ENCODE measurements at regions not wholly inside any gene's neighbourhood (a gene's known extent, or its start where the extent isn't known, plus 50 kb on each side); places are given as distances from the start of the nearest gene placed in this dataset.
"Not testable (repeated sequence)": the region's sequence is repeated elsewhere in the genome, so short reads cannot be mapped to it uniquely, and the experiment has no call there.

- H3K9ac ChIP-seq (ENCODE audit: low read depth, low read length); H3K4me1 ChIP-seq (ENCODE audit: insufficient read depth, low read length); H3K36me3 ChIP-seq (ENCODE audit: insufficient read depth, low read length); H3K9me3 ChIP-seq (ENCODE audit: control insufficient read depth, insufficient read depth, low read length): not testable (repeated sequence)
Measured at GRCh38 chr17:30644287-30644686, 167.1 kb downstream of the GOSR1 start.

GRCh38 chr17:30641428-30641827 is 164.2 kb downstream of the GOSR1 start:
- H3K4me1 ChIP-seq (ENCODE audit: insufficient read depth, low read length); H3K9me3 ChIP-seq (ENCODE audit: control insufficient read depth, insufficient read depth, low read length); H3K9ac ChIP-seq (ENCODE audit: low read depth, low read length); H3K36me3 ChIP-seq (ENCODE audit: insufficient read depth, low read length): not testable (repeated sequence)

GRCh38 chr17:30639391-30639790 is 162.2 kb downstream of the GOSR1 start:
- not testable (repeated sequence) for H3K9ac ChIP-seq (ENCODE audit: low read depth, low read length); H3K9me3 ChIP-seq (ENCODE audit: control insufficient read depth, insufficient read depth, low read length); H3K36me3 ChIP-seq (ENCODE audit: insufficient read depth, low read length); H3K4me1 ChIP-seq (ENCODE audit: insufficient read depth, low read length)

- H3K36me3 ChIP-seq (ENCODE audit: insufficient read depth, low read length); H3K4me1 ChIP-seq (ENCODE audit: insufficient read depth, low read length); H3K9ac ChIP-seq (ENCODE audit: low read depth, low read length); H3K9me3 ChIP-seq (ENCODE audit: control insufficient read depth, insufficient read depth, low read length): not testable (repeated sequence)
Measured at GRCh38 chr17:30638968-30639367, 161.8 kb downstream of the GOSR1 start.

- H3K9ac ChIP-seq (ENCODE audit: low read depth, low read length); H3K4me1 ChIP-seq (ENCODE audit: insufficient read depth, low read length); H3K9me3 ChIP-seq (ENCODE audit: control insufficient read depth, insufficient read depth, low read length); H3K36me3 ChIP-seq (ENCODE audit: insufficient read depth, low read length): not testable (repeated sequence)
Measured at GRCh38 chr17:30631651-30632050, 154.4 kb downstream of the GOSR1 start.

GRCh38 chr17:30625380-30625779 is 148.2 kb downstream of the GOSR1 start:
- H3K36me3 ChIP-seq (ENCODE audit: insufficient read depth, low read length); H3K4me1 ChIP-seq (ENCODE audit: insufficient read depth, low read length); H3K9me3 ChIP-seq (ENCODE audit: control insufficient read depth, insufficient read depth, low read length); H3K9ac ChIP-seq (ENCODE audit: low read depth, low read length): not testable (repeated sequence)

GRCh38 chr17:30624180-30624579 is 147.0 kb downstream of the GOSR1 start:
- H3K4me1 ChIP-seq (ENCODE audit: insufficient read depth, low read length); H3K36me3 ChIP-seq (ENCODE audit: insufficient read depth, low read length); H3K9me3 ChIP-seq (ENCODE audit: control insufficient read depth, insufficient read depth, low read length); H3K9ac ChIP-seq (ENCODE audit: low read depth, low read length): not testable (repeated sequence)

- H3K4me1 ChIP-seq (ENCODE audit: insufficient read depth, low read length); H3K9ac ChIP-seq (ENCODE audit: low read depth, low read length); H3K9me3 ChIP-seq (ENCODE audit: control insufficient read depth, insufficient read depth, low read length); H3K36me3 ChIP-seq (ENCODE audit: insufficient read depth, low read length): not testable (repeated sequence)
Measured at GRCh38 chr17:30609682-30610081, 132.5 kb downstream of the GOSR1 start.

- Histone ChIP-seq H3K36me3 (ENCODE audit: insufficient read depth, low read length) (no peaks in the 10 kb centered on the region), H3K9ac (ENCODE audit: low read depth, low read length) (no peak overlapping the region), H3K4me1 (ENCODE audit: insufficient read depth, low read length) (no peaks in the 10 kb centered on the region), H3K9me3 (ENCODE audit: control insufficient read depth, insufficient read depth, low read length) (no peaks in the 10 kb centered on the region)
Measured at GRCh38 chr17:30605523-30605922, 128.3 kb downstream of the GOSR1 start.

- no peaks in the 10 kb centered on the region for H3K4me1 ChIP-seq (ENCODE audit: insufficient read depth, low read length)
- no peak overlapping the region for H3K9ac ChIP-seq (ENCODE audit: low read depth, low read length)
- H3K36me3 ChIP-seq (ENCODE audit: insufficient read depth, low read length) = no peaks in the 10 kb centered on the region
- no peaks in the 10 kb centered on the region for H3K9me3 ChIP-seq (ENCODE audit: control insufficient read depth, insufficient read depth, low read length)
Measured at GRCh38 chr17:30605027-30605426, 127.8 kb downstream of the GOSR1 start.

- not testable (repeated sequence) for H3K9ac ChIP-seq (ENCODE audit: low read depth, low read length); H3K9me3 ChIP-seq (ENCODE audit: control insufficient read depth, insufficient read depth, low read length); H3K4me1 ChIP-seq (ENCODE audit: insufficient read depth, low read length); H3K36me3 ChIP-seq (ENCODE audit: insufficient read depth, low read length)
Measured at GRCh38 chr17:30602396-30602795, 125.2 kb downstream of the GOSR1 start.

- not testable (repeated sequence) for H3K9me3 ChIP-seq (ENCODE audit: control insufficient read depth, insufficient read depth, low read length); H3K36me3 ChIP-seq (ENCODE audit: insufficient read depth, low read length); H3K4me1 ChIP-seq (ENCODE audit: insufficient read depth, low read length)
- H3K9ac ChIP-seq (ENCODE audit: low read depth, low read length) = peak overlapping the region; percentile 44; the same call in 1 of the 2 replicates
Measured at GRCh38 chr17:30601984-30602383, 124.8 kb downstream of the GOSR1 start.

GRCh38 chr17:30600830-30601494 is 123.8 kb downstream of the GOSR1 start:
- Histone ChIP-seq H3K9ac (ENCODE audit: low read depth, low read length) (peak overlapping the region; percentile 56), H3K36me3 (ENCODE audit: insufficient read depth, low read length) (no peaks in the 10 kb centered on the region), H3K9me3 (ENCODE audit: control insufficient read depth, insufficient read depth, low read length) (no peaks in the 10 kb centered on the region), H3K4me1 (ENCODE audit: insufficient read depth, low read length) (no peaks in the 10 kb centered on the region)

- H3K4me1 ChIP-seq (ENCODE audit: insufficient read depth, low read length) = no peaks in the 10 kb centered on the region
- H3K9me3 ChIP-seq (ENCODE audit: control insufficient read depth, insufficient read depth, low read length) = no peaks in the 10 kb centered on the region
- no peaks in the 10 kb centered on the region for H3K36me3 ChIP-seq (ENCODE audit: insufficient read depth, low read length)
- H3K9ac ChIP-seq (ENCODE audit: low read depth, low read length) = peak overlapping the region; percentile 56
Measured at GRCh38 chr17:30600060-30600829, 123.0 kb downstream of the GOSR1 start.

GRCh38 chr17:30599428-30600059 is 122.3 kb downstream of the GOSR1 start:
- Histone ChIP-seq H3K36me3 (ENCODE audit: insufficient read depth, low read length) (no peaks in the 10 kb centered on the region), H3K9ac (ENCODE audit: low read depth, low read length) (peak overlapping the region; percentile 56; the same call in 1 of the 2 replicates), H3K4me1 (ENCODE audit: insufficient read depth, low read length) (no peaks in the 10 kb centered on the region), H3K9me3 (ENCODE audit: control insufficient read depth, insufficient read depth, low read length) (no peaks in the 10 kb centered on the region)
